ENCODE measurements at regions not wholly inside any gene's neighbourhood (a gene's known extent, or its start where the extent isn't known, plus 50 kb on each side); places are given as distances from the start of the nearest gene placed in this dataset.

DNA sequence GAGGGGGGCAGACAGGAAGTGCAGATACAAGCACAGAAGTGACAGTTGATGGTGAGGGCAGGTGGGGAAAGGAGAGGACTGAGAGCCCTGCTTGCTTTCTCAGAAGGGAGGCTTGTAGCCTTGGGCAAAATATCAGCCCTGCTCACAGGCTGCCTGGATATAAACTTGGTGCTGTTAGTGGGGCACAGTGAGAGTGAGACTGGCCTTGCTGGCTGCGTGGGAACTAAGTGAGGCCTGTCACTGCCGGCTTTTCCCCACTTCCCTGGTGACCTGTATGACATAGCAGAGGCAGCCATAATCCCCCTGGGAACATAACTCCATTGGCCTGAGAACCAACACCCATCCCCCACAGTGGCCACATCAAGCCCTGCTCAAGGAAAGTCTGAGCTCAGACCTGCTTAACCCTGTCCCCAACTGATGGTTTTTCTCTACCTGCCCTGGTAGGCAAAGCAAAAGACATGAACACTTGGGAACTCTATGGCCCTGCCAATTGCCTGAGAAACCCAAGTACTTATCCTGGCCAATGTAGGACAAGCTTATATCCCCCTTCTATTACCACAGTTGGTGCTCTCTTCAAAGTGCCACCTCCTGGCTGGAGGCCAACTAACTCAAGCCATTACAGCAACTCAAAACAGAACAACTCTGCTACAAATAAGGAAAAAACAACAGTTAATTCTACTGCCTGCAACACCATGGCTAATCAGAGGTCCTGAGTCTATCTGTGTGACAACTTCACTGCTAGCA is 472.7 kb downstream of the PLPP3 start:
- no TSS peak for BruUV-seq (replicated peaks)

DNA sequence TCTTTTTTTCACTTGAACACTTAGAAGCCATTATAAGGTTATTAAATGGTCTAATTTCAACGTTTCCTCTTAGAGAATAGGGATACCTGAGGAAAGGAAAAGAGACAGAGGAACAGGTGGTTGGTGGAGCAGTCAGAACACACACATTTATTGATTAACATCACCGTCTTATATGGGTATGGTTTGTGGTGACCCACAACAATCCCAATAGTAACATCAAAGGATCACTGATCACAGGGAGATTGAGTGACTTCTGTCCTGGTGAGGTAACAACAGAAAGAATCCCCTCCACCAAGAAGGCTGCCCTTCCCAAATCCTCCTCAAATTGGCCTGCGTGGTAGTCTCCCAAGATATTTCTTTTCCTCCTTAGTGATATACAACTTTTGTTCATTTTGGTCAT is 474.0 kb downstream of the PLPP3 start:
- Histone ChIP-seq H3F3A (ENCODE audit: low read length, unreplicated experiment) (no peaks in the 10 kb centered on the region), H3K4me2 (ENCODE audit: low read length) (no peak overlapping the region), H3K79me2 (ENCODE audit: low read length) (no peaks in the 10 kb centered on the region), H3K4me1 (ENCODE audit: insufficient read depth, low read length) (no peaks in the 10 kb centered on the region), H3K4me3 (ENCODE audit: low read length) (no peak overlapping the region), H3K9me3 (ENCODE audit: low read length) (peaks cover 13% of the 10 kb centered on the region; the same call in 1 of the 2 replicates), H4K20me1 (ENCODE audit: low read length) (no peaks in the 10 kb centered on the region), H3K9ac (ENCODE audit: low read length) (no peak overlapping the region), H3K9me2 (replicated peaks; ENCODE audit: low read length) (no peaks in the 10 kb centered on the region), H3K27ac (ENCODE audit: low read length) (no peak overlapping the region), H3K27me3 (ENCODE audit: low read length) (no peaks in the 10 kb centered on the region), H3K36me3 (ENCODE audit: low read depth, low read length) (0 out of 2 replicates have a peak, but pooled peaks cover 3% of the 10 kb centered on the region), H2AFZ (ENCODE audit: low read length) (no peak overlapping the region)
- ATAC-seq (no peak), DNase-seq (no peak)
- BruUV-seq (replicated peaks), result no TSS peak
- ChIA-PET CTCF (no interaction called here), POLR2A (ENCODE audit: unreplicated experiment) (no interaction called here)
- TF ChIP-seq EZH2phosphoT487 (IDR thresholded peaks at IDR 0.05; ENCODE audit: borderline replicate concordance, low read length) (no peak), EZH2 (IDR thresholded peaks at IDR 0.05; ENCODE audit: low read length, unreplicated experiment) (no peak)
- TF ChIP-seq, protein P1, sequence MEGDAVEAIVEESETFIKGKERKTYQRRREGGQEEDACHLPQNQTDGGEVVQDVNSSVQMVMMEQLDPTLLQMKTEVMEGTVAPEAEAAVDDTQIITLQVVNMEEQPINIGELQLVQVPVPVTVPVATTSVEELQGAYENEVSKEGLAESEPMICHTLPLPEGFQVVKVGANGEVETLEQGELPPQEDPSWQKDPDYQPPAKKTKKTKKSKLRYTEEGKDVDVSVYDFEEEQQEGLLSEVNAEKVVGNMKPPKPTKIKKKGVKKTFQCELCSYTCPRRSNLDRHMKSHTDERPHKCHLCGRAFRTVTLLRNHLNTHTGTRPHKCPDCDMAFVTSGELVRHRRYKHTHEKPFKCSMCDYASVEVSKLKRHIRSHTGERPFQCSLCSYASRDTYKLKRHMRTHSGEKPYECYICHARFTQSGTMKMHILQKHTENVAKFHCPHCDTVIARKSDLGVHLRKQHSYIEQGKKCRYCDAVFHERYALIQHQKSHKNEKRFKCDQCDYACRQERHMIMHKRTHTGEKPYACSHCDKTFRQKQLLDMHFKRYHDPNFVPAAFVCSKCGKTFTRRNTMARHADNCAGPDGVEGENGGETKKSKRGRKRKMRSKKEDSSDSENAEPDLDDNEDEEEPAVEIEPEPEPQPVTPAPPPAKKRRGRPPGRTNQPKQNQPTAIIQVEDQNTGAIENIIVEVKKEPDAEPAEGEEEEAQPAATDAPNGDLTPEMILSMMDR (conservative IDR thresholded peaks at IDR 0.05; ENCODE audit: low read depth, low read length), result no peak
- intact Hi-C loops (cut with micrococcal nuclease), result no loop called here

More for the DNA sequence above, 472.7 kb downstream of the PLPP3 start:
- Histone ChIP-seq H3K9me3 (ENCODE audit: low read length) (peaks cover 13% of the 10 kb centered on the region; the same call in 1 of the 2 replicates), H3K9me2 (replicated peaks; ENCODE audit: low read length) (no peaks in the 10 kb centered on the region), H3K4me3 (ENCODE audit: low read length) (no peak overlapping the region), H3K9ac (ENCODE audit: low read length) (no peak overlapping the region), H4K20me1 (ENCODE audit: low read length) (no peaks in the 10 kb centered on the region), H3K4me2 (ENCODE audit: low read length) (no peak overlapping the region), H3K27ac (ENCODE audit: low read length) (no peak overlapping the region), H3F3A (ENCODE audit: low read length, unreplicated experiment) (no peaks in the 10 kb centered on the region), H2AFZ (ENCODE audit: low read length) (no peak overlapping the region), H3K79me2 (ENCODE audit: low read length) (no peaks in the 10 kb centered on the region), H3K4me1 (ENCODE audit: insufficient read depth, low read length) (no peaks in the 10 kb centered on the region), H3K36me3 (ENCODE audit: low read depth, low read length) (0 out of 2 replicates have a peak, but pooled peaks cover 3% of the 10 kb centered on the region), H3K27me3 (ENCODE audit: low read length) (no peaks in the 10 kb centered on the region)
- TF ChIP-seq EZH2 (IDR thresholded peaks at IDR 0.05; ENCODE audit: low read length, unreplicated experiment) (no peak), EZH2phosphoT487 (IDR thresholded peaks at IDR 0.05; ENCODE audit: borderline replicate concordance, low read length) (no peak)
- TF ChIP-seq, protein P1 (conservative IDR thresholded peaks at IDR 0.05; ENCODE audit: low read depth, low read length), result no peak
- ChIA-PET CTCF (no interaction called here), POLR2A (ENCODE audit: unreplicated experiment) (no interaction called here)
- ATAC-seq, result no peak
- DNase-seq, result no peak
- intact Hi-C loops (cut with micrococcal nuclease), result no loop called here

DNA sequence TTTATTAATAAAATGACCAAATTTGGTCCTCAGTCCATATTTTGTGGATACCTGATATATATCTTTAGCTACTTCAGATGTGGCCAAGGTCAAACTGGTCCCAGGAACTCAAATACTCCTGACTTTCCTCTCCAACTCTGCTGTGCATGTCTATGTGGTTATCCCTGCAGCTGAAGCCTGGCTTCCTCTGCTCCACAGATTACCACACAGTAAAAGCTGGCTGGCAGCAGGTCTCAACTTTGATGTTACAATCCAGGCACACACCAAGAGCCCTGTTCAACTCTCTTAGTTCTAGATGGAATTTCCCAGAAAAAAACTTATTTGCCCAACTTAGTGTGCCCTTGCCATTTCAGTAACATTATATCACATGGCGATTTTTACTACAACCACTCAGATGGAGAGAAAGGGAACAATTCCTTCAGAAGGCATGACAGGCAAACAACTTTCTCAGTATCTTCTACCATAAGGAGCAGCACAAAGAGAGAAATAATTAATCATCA is 479.5 kb downstream of the PLPP3 start:
- TF ChIP-seq, protein P1 (conservative IDR thresholded peaks at IDR 0.05; ENCODE audit: low read depth, low read length), result no peak
- TF ChIP-seq EZH2 (IDR thresholded peaks at IDR 0.05; ENCODE audit: low read length, unreplicated experiment), result no peak
- no peak for TF ChIP-seq EZH2phosphoT487 (IDR thresholded peaks at IDR 0.05; ENCODE audit: borderline replicate concordance, low read length)
- H3K4me1 ChIP-seq (ENCODE audit: insufficient read depth, low read length), result no peaks in the 10 kb centered on the region
- H4K20me1 ChIP-seq (ENCODE audit: low read length), result no peaks in the 10 kb centered on the region
- ChIA-PET POLR2A (ENCODE audit: unreplicated experiment) (no interaction called here), CTCF (no interaction called here)
- H3K9me3 ChIP-seq (ENCODE audit: low read length), result peaks cover 9% of the 10 kb centered on the region; the same call in 1 of the 2 replicates
- no peaks in the 10 kb centered on the region for H3K79me2 ChIP-seq (ENCODE audit: low read length)
- H3K9ac ChIP-seq (ENCODE audit: low read length), result no peak overlapping the region
- H3K4me2 ChIP-seq (ENCODE audit: low read length), result no peak overlapping the region
- no peak overlapping the region for H2AFZ ChIP-seq (ENCODE audit: low read length)
- ATAC-seq, result no peak
- H3K4me3 ChIP-seq (ENCODE audit: low read length), result no peak overlapping the region
- intact Hi-C loops (cut with micrococcal nuclease), result no loop called here
- no peaks in the 10 kb centered on the region for H3K27me3 ChIP-seq (ENCODE audit: low read length)
- H3K9me2 ChIP-seq (replicated peaks; ENCODE audit: low read length), result no peaks in the 10 kb centered on the region
- no peaks in the 10 kb centered on the region for H3F3A ChIP-seq (ENCODE audit: low read length, unreplicated experiment)
- no peak overlapping the region for H3K27ac ChIP-seq (ENCODE audit: low read length)
- H3K36me3 ChIP-seq (ENCODE audit: low read depth, low read length), result 0 out of 2 replicates have a peak, but pooled peaks cover 3% of the 10 kb centered on the region
- BruUV-seq (replicated peaks), result no TSS peak
- no peak for DNase-seq
